Activated CD8-positive, alpha-beta memory T cell treated with anti-CD3 and anti-CD28 coated beads for 24 hours (primary cell): ENCODE measurements at regions not wholly inside any gene's neighbourhood (a gene's known extent, or its start where the extent isn't known, plus 50 kb on each side); places are given as distances from the start of the nearest gene placed in this dataset.
"Not testable (repeated sequence)": the region's sequence is repeated elsewhere in the genome, so short reads cannot be mapped to it uniquely, and the experiment has no call there.

Experiments used
- DNase-seq: peaks from one replicate; pipeline ENCODE4 v3.0.0-alpha.2; 2020

- DNase-seq = not testable (repeated sequence)
These were observed 4034.6 kb upstream of the TPTE start for GRCh38 chr21:6486821-6487220.

DNA sequence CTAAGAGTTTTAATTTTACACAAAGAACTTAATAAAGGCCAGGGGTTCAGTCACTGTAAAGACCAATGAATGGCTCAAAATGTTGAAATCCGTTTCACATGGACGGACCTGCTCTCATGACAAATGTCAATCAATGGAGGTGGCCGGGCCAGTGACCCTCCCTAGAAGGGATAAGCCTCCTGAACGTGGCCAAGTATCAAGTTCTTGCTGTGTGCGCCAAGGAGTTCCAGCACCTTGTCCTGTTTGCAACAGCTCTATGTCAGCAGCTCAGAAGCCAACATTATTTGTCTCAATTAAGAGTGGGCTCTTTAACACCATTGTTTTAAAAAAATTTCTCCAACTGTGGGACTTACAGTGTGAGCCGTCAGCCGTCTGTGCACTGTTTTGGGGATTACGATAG lies 4028.7 kb upstream of the TPTE start:
- DNase-seq = not testable (repeated sequence)

DNA sequence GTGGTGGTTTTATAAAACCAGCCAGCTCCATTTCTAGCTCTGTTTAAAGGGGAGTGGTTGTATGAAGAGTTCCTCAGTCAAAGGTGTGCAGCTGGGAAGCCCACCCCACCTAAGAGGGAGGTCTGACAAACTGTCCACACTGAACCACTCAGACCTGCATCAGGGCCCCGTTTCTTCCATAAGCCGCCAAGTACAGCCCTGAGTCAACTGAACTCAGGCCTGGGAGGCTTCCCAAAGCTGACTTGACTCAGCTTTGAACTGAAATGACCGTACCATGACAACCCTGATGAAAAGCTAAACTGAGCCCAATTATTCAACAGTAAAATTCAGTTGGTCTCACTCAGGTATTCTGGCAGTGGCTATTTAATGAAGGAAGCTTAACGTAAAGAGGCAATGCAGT lies 4027.4 kb upstream of the TPTE start:
- not testable (repeated sequence) for DNase-seq

- DNase-seq = not testable (repeated sequence)
These were observed 4025.0 kb upstream of the TPTE start for GRCh38 chr21:6496356-6496755.

- peak; percentile 77 for DNase-seq
These were observed 4022.7 kb upstream of the TPTE start for GRCh38 chr21:6498716-6499115.

DNA sequence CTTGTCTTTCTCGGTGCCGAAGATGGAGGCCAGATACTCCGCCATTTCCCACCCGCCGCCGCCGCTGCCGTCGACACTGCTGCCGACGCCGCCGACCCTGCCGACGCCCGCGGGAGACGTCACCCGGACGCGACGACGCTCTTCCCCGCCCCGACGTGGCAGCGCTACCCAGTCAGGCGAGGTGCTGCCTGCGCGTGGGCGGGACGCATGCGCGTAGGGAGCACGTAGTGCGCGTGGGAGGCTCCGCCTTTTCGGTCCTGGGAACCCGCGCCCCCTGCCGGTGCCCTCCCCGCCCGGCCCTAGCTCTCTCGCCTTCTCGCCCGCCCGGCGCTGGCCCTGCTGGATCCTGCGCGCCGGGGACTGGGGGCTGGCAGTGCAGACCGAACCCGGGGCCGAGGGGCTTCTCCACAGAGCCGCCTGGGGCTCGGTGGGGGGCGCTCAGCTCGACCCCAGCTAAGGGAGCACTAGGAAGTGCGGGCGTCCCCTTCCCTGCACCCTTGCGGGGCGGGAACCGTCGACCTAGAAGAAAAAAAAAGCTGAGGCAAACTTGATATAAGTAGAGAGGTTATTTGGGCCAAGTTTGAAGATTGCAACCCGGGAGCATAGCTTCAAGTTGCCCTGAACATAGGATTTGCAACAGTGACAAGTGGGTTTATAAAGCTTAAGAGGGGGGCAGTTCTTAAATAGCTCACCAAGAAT lies 4022.1 kb upstream of the TPTE start:
- DNase-seq = peak; percentile 83

- DNase-seq = not testable (repeated sequence)
These were observed 4021.5 kb upstream of the TPTE start for GRCh38 chr21:6499866-6500265.

GRCh38 chr21:6500681-6501080 lies 4020.7 kb upstream of the TPTE start:
- DNase-seq = not testable (repeated sequence)

DNA sequence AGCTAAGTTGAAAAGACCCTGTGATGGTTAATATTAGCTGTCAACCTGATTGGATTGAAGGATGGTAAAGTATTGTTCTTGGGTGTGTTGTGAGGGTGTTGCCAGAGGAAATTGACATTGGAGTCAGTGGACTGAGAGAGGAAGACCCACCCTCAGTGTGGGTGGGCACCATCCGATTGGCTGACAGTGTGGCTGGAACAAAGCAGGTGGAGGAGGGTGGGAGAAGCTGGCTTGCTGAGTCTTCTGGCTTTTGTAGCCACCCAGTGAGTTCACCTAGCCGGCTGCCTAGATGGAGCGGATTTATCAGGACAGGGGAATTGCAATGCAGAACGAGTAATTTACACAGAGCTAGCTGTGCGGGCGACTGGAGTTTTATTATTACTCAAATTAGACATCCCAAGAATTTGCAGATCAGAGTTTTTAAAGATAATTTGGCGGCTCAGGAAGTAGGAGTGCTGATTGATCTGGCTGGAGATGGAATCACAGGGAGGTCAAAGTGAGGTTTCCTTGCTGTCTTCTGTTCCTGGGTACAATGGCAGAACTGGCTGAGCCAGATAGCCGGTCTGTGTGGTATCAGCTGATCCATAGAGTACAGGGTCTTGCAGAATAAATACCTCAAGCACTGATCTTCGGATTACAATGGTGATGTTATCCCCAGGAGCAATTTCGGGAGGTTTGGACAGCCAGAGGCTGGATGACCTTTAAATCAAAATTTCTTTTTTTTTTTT lies 4015.1 kb upstream of the TPTE start:
- DNase-seq = not testable (repeated sequence)

GRCh38 chr21:6507632-6508031 lies 4013.8 kb upstream of the TPTE start:
- not testable (repeated sequence) for DNase-seq

DNA sequence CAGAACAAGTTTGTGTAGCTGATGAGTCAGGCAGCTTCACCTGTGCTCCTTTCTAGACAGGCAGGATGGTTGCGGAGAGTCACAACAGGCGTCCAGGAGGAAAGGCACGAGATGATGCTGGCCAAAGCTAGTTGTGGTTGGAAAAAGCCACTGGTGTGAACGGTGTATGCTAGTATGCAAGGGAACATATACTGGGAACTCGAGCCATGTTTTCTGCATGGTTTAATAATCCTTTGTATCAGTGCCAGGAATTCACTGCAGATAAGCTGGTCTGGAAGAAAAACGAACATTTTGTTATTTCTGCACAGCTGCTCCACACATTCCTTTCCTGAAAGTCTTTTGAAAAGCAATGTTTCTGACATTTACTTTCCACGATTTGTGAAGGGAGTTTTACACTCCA lies 3999.6 kb upstream of the TPTE start:
- not testable (repeated sequence) for DNase-seq

GRCh38 chr21:6526213-6526612 lies 3995.2 kb upstream of the TPTE start:
- not testable (repeated sequence) for DNase-seq

GRCh38 chr21:6530655-6531054 lies 3990.7 kb upstream of the TPTE start:
- DNase-seq = not testable (repeated sequence)

- not testable (repeated sequence) for DNase-seq
These were observed 3988.1 kb upstream of the TPTE start for GRCh38 chr21:6533261-6533660.

GRCh38 chr21:6538320-6538719 lies 3983.1 kb upstream of the TPTE start:
- not testable (repeated sequence) for DNase-seq

GRCh38 chr21:6539688-6540087 lies 3981.7 kb upstream of the TPTE start:
- DNase-seq = not testable (repeated sequence)

- DNase-seq = not testable (repeated sequence)
These were observed 3980.3 kb upstream of the TPTE start for GRCh38 chr21:6541036-6541435.

DNA sequence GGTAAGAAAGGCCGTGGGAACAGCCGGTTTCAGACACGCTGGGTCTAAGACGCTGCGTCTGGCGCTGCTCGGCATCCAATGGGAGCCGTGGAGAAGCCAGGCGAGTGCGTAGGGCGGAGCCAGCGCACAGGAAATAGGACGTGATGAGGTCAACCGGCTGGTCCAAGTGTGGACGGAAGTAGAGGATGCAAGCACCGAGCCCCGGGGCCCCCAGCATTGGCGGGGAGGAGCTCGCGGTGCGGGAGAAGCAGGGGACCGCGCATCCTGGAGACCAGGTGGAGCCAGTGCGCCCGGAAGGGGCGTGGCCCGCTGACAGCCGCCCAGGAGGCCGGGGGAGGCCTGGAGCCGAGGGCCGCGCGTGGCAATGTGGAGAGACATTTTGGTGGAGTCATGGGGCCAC lies 3976.1 kb upstream of the TPTE start:
- DNase-seq = not testable (repeated sequence)

GRCh38 chr21:6551045-6551444 lies 3970.3 kb upstream of the TPTE start:
- not testable (repeated sequence) for DNase-seq

- not testable (repeated sequence) for DNase-seq
These were observed 3967.6 kb upstream of the TPTE start for GRCh38 chr21:6553505-6554376.

GRCh38 chr21:6554377-6554864 lies 3967.0 kb upstream of the TPTE start:
- not testable (repeated sequence) for DNase-seq

DNA sequence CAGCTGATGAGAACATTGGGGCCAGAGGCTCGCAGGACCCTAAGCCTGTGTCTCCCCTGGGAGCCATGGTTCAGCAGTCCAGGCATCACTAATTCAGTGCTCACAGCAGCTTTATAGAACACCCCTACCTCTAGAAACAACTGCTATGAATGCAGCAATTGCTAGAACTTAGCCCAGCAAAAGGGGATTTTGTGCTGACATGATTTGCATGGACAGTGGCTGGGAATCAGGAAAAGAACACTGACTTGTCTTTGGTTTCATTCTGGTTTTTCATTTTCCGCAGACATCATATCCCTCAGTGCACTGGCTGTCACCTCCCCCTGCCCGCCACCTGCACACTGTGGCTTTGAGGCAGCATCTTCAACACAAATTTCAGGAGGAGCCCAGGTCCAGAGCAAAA lies 3964.9 kb upstream of the TPTE start:
- DNase-seq = not testable (repeated sequence)

DNA sequence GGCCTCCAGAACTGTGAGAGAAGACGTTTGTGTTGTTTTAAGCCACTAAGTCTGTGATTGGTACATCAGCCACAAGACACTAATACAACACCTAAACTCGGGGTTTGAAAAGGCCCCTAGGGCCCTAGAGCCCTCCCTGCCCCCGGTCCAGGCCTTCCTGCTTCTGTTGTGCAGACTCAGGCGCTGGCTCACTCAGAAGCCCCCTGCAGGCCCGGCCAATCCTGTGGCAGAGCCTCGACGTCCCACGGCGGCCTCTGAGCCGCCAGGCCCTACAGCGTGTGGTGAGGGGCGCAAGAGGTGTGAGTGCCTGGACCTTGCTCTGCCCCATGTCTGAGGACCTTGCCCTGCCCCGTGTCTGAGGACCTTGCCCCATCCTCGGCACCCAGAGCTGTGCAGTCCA lies 3964.0 kb upstream of the TPTE start:
- DNase-seq = not testable (repeated sequence)
